Retinal pigment epithelial cell (primary cell): ENCODE measurements at regions not wholly inside any gene's neighbourhood (a gene's known extent, or its start where the extent isn't known, plus 50 kb on each side); places are given as distances from the start of the nearest gene placed in this dataset.

Experiments used
- DNase-seq: peaks from one replicate; pipeline ENCODE4 v3.0.0-alpha.2; 2010; ENCODE audit warnings: low read depth
- H3K4me3 ChIP-seq: 2 replicates; pipeline ENCODE4 v1.5.1; 2011; ENCODE audit warnings: mild to moderate bottlenecking, low read length, control low read depth, moderate library complexity
- CTCF ChIP-seq: conservative IDR thresholded peaks from 2 replicates; pipeline ENCODE4 v1.5.1; 2011; ENCODE audit warnings: low read depth, low read length, control low read depth, inconsistent platforms

GRCh38 chr1:209231476-209232156 lies 351.9 kb upstream of the CAMK1G start:
- TF ChIP-seq CTCF, result no peak
- no peak overlapping the region for H3K4me3 ChIP-seq
- no peak for DNase-seq

GRCh38 chr1:209232197-209232596 lies 351.3 kb upstream of the CAMK1G start:
- DNase-seq, result no peak
- H3K4me3 ChIP-seq, result no peak overlapping the region
- TF ChIP-seq CTCF, result no peak

GRCh38 chr1:209232759-209233158 lies 350.8 kb upstream of the CAMK1G start:
- TF ChIP-seq CTCF, result no peak
- DNase-seq, result no peak
- H3K4me3 ChIP-seq, result no peak overlapping the region

GRCh38 chr1:209235166-209235565 lies 348.3 kb upstream of the CAMK1G start:
- no peak for DNase-seq
- H3K4me3 ChIP-seq, result no peak overlapping the region
- no peak for TF ChIP-seq CTCF

GRCh38 chr1:209238356-209238755 lies 345.2 kb upstream of the CAMK1G start:
- DNase-seq, result no peak
- no peak for TF ChIP-seq CTCF
- no peak overlapping the region for H3K4me3 ChIP-seq

- no peak for DNase-seq
- no peak for TF ChIP-seq CTCF
- no peak overlapping the region for H3K4me3 ChIP-seq
Observed at GRCh38 chr1:209240351-209240750, 343.2 kb upstream of the CAMK1G start.

GRCh38 chr1:209241487-209241886 lies 342.0 kb upstream of the CAMK1G start:
- TF ChIP-seq CTCF, result no peak
- H3K4me3 ChIP-seq, result no peak overlapping the region
- DNase-seq, result no peak
